ENCODE measurements at regions not wholly inside any gene's neighbourhood (a gene's known extent, or its start where the extent isn't known, plus 50 kb on each side); places are given as distances from the start of the nearest gene placed in this dataset.

GRCh38 chr2:193349642-193350041 is 1154.9 kb upstream of the TMEFF2 start:
- no peak for DNase-seq

- no peak for DNase-seq
Measured at GRCh38 chr2:193348055-193348454, 1153.3 kb upstream of the TMEFF2 start.

GRCh38 chr2:193336781-193337180 is 1142.0 kb upstream of the TMEFF2 start:
- DNase-seq: no peak

- DNase-seq: no peak
Measured at GRCh38 chr2:193334401-193334800, 1139.7 kb upstream of the TMEFF2 start.

GRCh38 chr2:193333539-193333938 is 1138.8 kb upstream of the TMEFF2 start:
- DNase-seq: no peak

GRCh38 chr2:193332941-193333340 is 1138.2 kb upstream of the TMEFF2 start:
- peak; percentile 61 for DNase-seq

- peak; percentile 41 for DNase-seq
Measured at GRCh38 chr2:193331676-193332075, 1136.9 kb upstream of the TMEFF2 start.

- no peak for DNase-seq
Measured at GRCh38 chr2:193326296-193326695, 1131.6 kb upstream of the TMEFF2 start.

- no peak for DNase-seq
Measured at GRCh38 chr2:193315428-193316091, 1120.8 kb upstream of the TMEFF2 start.

GRCh38 chr2:193303464-193303863 is 1108.7 kb upstream of the TMEFF2 start:
- DNase-seq: no peak

GRCh38 chr2:193294371-193294770 is 1099.6 kb upstream of the TMEFF2 start:
- no peak for DNase-seq

GRCh38 chr2:193279361-193279760 is 1084.6 kb upstream of the TMEFF2 start:
- no peak for DNase-seq

- DNase-seq: no peak
Measured at GRCh38 chr2:193276988-193277387, 1082.3 kb upstream of the TMEFF2 start.

- no peak for DNase-seq
Measured at GRCh38 chr2:193276560-193276959, 1081.8 kb upstream of the TMEFF2 start.

- no peak for DNase-seq
Measured at GRCh38 chr2:193276069-193276468, 1081.3 kb upstream of the TMEFF2 start.

- DNase-seq: no peak
Measured at GRCh38 chr2:193272011-193272410, 1077.3 kb upstream of the TMEFF2 start.

GRCh38 chr2:193270816-193271215 is 1076.1 kb upstream of the TMEFF2 start:
- DNase-seq: no peak

GRCh38 chr2:193267496-193268002 is 1072.8 kb upstream of the TMEFF2 start:
- no peak for DNase-seq

GRCh38 chr2:193253014-193253530 is 1058.3 kb upstream of the TMEFF2 start:
- DNase-seq: no peak

- no peak for DNase-seq
Measured at GRCh38 chr2:193251909-193252308, 1057.2 kb upstream of the TMEFF2 start.

GRCh38 chr2:193250389-193250788 is 1055.7 kb upstream of the TMEFF2 start:
- no peak for DNase-seq

- DNase-seq: no peak
Measured at GRCh38 chr2:193240752-193241151, 1046.0 kb upstream of the TMEFF2 start.

GRCh38 chr2:193231634-193232033 is 1036.9 kb upstream of the TMEFF2 start:
- DNase-seq: no peak

- no peak for DNase-seq
Measured at GRCh38 chr2:193228276-193228675, 1033.5 kb upstream of the TMEFF2 start.

- DNase-seq: no peak
Measured at GRCh38 chr2:193222454-193222853, 1027.7 kb upstream of the TMEFF2 start.
